Pancreas (tissue), 10 donors: ENCODE measurements at regions not wholly inside any gene's neighbourhood (a gene's known extent, or its start where the extent isn't known, plus 50 kb on each side); places are given as distances from the start of the nearest gene placed in this dataset.
"Not testable (repeated sequence)": the region's sequence is repeated elsewhere in the genome, so short reads cannot be mapped to it uniquely, and the experiment has no call there.

Source experiments
- ATAC-seq, 4 donors: fragments of 200-7000 bp; cut with Tn5 transposase; one replicate each; pipeline versions ENCODE4 v1.8.0 to v1.9.1; 2020; ENCODE audit warnings: mild to moderate bottlenecking in 4 of 4, moderate library complexity in 4 of 4
- DNase-seq, 6 donors: peaks; one replicate each; pipeline ENCODE4 v3.0.0-alpha.2; 2020
- FAIRE-seq: peaks from 2 replicates; lab custom pipeline; 2012; peaks lifted over from hg19 to GRCh38; lab: Jason Lieb, UNC
- H3K27ac ChIP-seq, 4 donors: fragments of 200-600 bp; sonication (generic); 1 replicate in 3 of 4; 2 replicates in 1 of 4; pipeline versions ENCODE4 v1.5.0 to v1.8.0; 2020
- H3K27me3 ChIP-seq, 4 donors: fragments of 200-600 bp; one replicate each; pipeline ENCODE4 v1.8.0; 2021
- H3K36me3 ChIP-seq, 3 donors: fragments of 200-600 bp; sonication (generic) in 1 of 3; one replicate each; pipeline versions ENCODE4 v1.5.0 to v1.8.0; 2020 to 2021
- H3K4me1 ChIP-seq, 3 donors: fragments of 200-600 bp; one replicate each; pipeline ENCODE4 v1.8.0; 2021
- H3K4me3 ChIP-seq, 4 donors: fragments of 200-600 bp; sonication (generic) in 2 of 4; one replicate each; pipeline versions ENCODE4 v1.5.0 to v1.8.0; 2020 to 2021
- H3K9me3 ChIP-seq, 4 donors: fragments of 200-600 bp; one replicate each; pipeline ENCODE4 v1.8.0; 2021
- CTCF ChIP-seq, 4 donors: fragments of 200-600 bp; sonication (generic) in 3 of 4; IDR thresholded peaks; one replicate each; pipeline versions ENCODE4 v1.5.0 to v1.8.0; 2021; ENCODE audit warnings: antibody characterized with exemption in 4 of 4
- WGBS, 2 donors: extraction: QIAGEN DNeasy Blood & Tissue Kit; methylation state at CpG; one replicate each; pipeline ENCODE4 v1.1.7; 2013; 5-methylcytosine and 5-hydroxymethylcytosine counted together
- intact Hi-C, 3 donors: fragments of 100-400 bp; cut with DNase I; formaldehyde crosslinking; loops; one replicate each; pipeline versions ENCODE4 v1.11.1 to v1.14.2; 2022
- donor health status: healthy with polysubstance abuse.
- donor health status: DM: no; HTN: no; CAD: no; lungs with moderate emphysema.
- donor health status: DM: no; HTN: no; CAD: no.
- donor health status: control.
- donor health status: control.
- donor health status: Bipolar disorder and iron deficiency.
- donor health status: DM: yes; HTN: yes; CAD: no.
- donor health status: DM: no; HTN: no; CAD: no.
- donor health status: DM: no; HTN: no; CAD: no.
- donor health status: DM: yes; HTN: yes; CAD: no.

GRCh38 chr15:19956124-19956796 lies 585.3 kb downstream of the GOLGA6L6 start:
- TF ChIP-seq CTCF (IDR thresholded peaks at IDR 0.05): no peak
- ATAC-seq (no peak), DNase-seq (no peak), FAIRE-seq (no peak)
- intact Hi-C loops: no loop called here
- H3K27me3 ChIP-seq: no peaks in the 10 kb centered on the region
- no peak overlapping the region for H3K4me3 ChIP-seq
- H3K9me3 ChIP-seq: no peaks in the 10 kb centered on the region
- H3K27ac ChIP-seq: no peak overlapping the region
- no peaks in the 10 kb centered on the region for H3K4me1 ChIP-seq
- no peaks in the 10 kb centered on the region for H3K36me3 ChIP-seq
- WGBS, 2 donors: 56 to 63% methylated on average over 4 of the region's 4 CpGs

DNA sequence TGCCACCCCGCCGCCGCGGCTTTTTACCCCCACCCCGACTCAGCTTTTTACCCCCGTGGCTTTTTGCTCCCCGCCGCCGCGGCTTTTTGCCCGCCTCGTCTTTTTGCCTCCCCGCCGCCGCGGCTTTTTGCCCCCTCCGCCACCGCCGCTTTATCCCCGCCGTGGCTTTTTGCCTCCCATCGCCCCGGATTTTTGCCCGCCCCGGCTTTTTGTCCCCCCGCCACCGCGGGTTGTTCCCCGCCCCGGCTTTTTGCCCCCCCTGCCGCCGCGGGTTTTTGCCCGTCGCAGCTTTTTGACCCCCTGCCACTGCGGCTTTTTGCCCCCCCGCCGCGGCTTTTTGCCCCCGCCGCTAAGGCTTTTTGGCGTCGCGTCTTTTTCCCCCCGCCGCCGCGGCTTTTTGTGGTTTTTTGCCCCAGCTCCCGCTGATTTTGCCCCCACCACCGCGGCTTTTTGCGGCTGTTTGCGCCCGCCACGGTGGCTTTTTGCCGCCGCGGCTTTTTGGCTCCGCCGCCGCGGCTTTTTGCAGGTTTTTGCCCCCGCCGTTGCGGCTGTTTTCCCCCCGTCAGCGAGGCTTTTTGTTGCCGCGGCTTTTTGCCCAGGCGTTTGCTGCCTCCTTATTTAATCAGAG lies 597.2 kb downstream of the GOLGA6L6 start:
- H3K4me3 ChIP-seq: no peak overlapping the region
- intact Hi-C loops: no loop called here
- no peak overlapping the region for H3K27ac ChIP-seq
- H3K36me3 ChIP-seq: no peaks in the 10 kb centered on the region
- H3K27me3 ChIP-seq: no peaks in the 10 kb centered on the region
- WGBS, 2 donors: 34 to 40% methylated on average over 63 to 70 of the region's 70 CpGs
- no peaks in the 10 kb centered on the region for H3K9me3 ChIP-seq
- no peaks in the 10 kb centered on the region for H3K4me1 ChIP-seq
- FAIRE-seq (no peak), ATAC-seq (no peak), DNase-seq (no peak)
- no peak for TF ChIP-seq CTCF (IDR thresholded peaks at IDR 0.05)

DNA sequence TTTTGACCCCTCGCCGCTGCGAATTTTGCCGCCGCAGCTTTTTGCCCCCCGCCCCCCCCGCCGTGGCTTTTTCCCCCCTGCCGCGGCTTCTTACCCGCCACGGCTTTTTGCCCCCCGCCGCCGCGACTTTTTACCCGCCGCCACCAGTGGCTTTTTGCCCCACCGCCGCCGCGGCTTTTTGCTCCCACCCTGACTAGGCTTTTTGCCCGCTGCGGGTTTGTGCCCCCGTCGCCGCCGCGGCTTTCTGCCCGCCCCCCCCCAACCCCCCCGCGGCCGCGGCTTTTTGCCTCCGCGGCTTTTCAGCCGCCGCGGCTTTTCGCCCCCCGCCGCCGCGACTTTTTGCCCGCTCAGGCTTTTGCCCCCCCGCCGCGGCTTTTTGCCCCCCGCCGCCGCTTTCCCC lies 598.1 kb downstream of the GOLGA6L6 start:
- no peaks in the 10 kb centered on the region for H3K4me1 ChIP-seq
- no peaks in the 10 kb centered on the region for H3K9me3 ChIP-seq
- H3K4me3 ChIP-seq: no peak overlapping the region
- FAIRE-seq: no peak
- ATAC-seq: no peak
- no peak for DNase-seq
- no peaks in the 10 kb centered on the region for H3K27me3 ChIP-seq
- no peaks in the 10 kb centered on the region for H3K36me3 ChIP-seq
- H3K27ac ChIP-seq: no peak overlapping the region
- no peak for TF ChIP-seq CTCF (IDR thresholded peaks at IDR 0.05)
- WGBS, 2 donors: 27 to 41% methylated on average over 12 to 51 of the region's 51 CpGs
- intact Hi-C loops: no loop called here

DNA sequence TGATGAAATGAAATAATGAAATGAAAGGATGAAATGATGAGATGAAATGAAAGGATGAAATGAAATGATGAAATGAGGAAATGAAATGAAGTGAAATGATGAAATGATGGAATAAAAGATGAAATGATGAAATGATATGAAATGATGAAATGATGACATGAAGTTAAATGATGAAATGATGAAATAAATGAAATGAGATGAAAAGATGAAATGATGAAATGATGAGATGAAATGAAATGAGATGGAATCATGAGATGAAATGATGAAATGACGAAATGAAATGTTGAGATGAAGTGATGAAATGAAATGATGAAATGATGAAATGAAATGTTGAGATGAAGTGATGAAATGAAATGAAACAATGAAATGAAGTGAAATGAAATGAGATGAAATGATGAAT lies 638.3 kb downstream of the GOLGA6L6 start:
- intact Hi-C loops, H3K4me1 ChIP-seq, H3K27me3 ChIP-seq, DNase-seq, H3K9me3 ChIP-seq, H3K27ac ChIP-seq, H3K4me3 ChIP-seq, FAIRE-seq, H3K36me3 ChIP-seq, ATAC-seq: not testable (repeated sequence)
- WGBS, 2 donors: 28 to 38% methylated on average over 1 of the region's 1 CpG

DNA sequence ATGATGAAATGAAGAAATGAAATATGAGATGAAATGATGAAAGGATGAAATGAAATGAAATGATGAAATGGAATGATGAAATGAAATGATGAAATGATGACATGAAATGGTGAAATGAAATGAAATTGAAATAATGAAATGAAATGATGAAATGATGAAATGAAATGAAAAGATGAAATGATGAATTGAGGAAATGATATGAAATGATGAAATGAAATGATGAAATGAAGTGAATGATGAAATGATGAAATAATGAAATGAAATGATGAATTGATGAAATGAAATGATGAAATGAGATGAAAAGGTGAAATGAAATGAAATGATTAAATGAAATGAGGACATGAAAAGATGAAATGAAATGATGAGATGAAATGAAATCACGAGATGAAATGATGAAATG lies 639.2 kb downstream of the GOLGA6L6 start:
- peak; percentile 34 for FAIRE-seq
- intact Hi-C loops, H3K4me3 ChIP-seq, DNase-seq, H3K36me3 ChIP-seq, H3K27me3 ChIP-seq, H3K9me3 ChIP-seq, H3K4me1 ChIP-seq, H3K27ac ChIP-seq, ATAC-seq: not testable (repeated sequence)
- WGBS, 2 donors: 37 to 41% methylated on average over 1 of the region's 1 CpG

DNA sequence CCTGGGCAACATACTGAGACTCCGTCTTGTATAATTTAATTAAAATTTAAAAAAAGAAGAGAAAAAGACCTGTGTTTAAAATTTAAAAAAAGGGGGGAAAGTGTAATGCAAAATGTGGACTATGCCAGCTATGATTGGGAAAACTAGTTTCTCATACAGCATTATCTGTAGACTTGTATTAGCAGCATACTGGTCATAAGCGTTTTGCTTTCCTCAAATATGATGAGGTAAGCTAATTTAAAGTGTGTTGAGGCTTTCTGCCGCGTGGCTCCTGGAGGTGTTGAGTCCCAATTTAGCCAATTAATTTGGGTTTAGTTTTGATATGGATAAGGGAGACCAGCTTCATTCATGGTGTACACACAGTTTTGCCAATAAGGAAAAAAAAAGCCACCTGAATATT lies 640.2 kb downstream of the GOLGA6L6 start:
- H3K4me3 ChIP-seq, FAIRE-seq, DNase-seq, H3K27ac ChIP-seq, H3K9me3 ChIP-seq, intact Hi-C loops, H3K4me1 ChIP-seq, ATAC-seq, H3K36me3 ChIP-seq, H3K27me3 ChIP-seq: not testable (repeated sequence)
- 50 to 57% methylated on average over 4 of the region's 4 CpGs for WGBS, 2 donors
